Smooth muscle cell (in vitro differentiated cells): ENCODE measurements at regions not wholly inside any gene's neighbourhood (a gene's known extent, or its start where the extent isn't known, plus 50 kb on each side); places are given as distances from the start of the nearest gene placed in this dataset.

ENCODE experiments used
- DNase-seq: peaks from one replicate; lab custom pipeline; 2025; ENCODE audit not compliant: unreplicated experiment; lab: John Stamatoyannopoulos, UW
- H2AFZ ChIP-seq: fragments of 200-600 bp; sonication (generic); 2 replicates; pipeline ENCODE4 v1.6.0; 2016; ENCODE audit warnings: antibody characterized with exemption, low read depth, mild to moderate bottlenecking
- H3F3A ChIP-seq: fragments of 200-600 bp; sonication (generic); 2 replicates; pipeline ENCODE4 v1.6.0; 2017; ENCODE audit warnings: antibody characterized with exemption, low read depth
- H3K27ac ChIP-seq: fragments of 200-600 bp; sonication (generic); 2 replicates; pipeline ENCODE4 v1.5.1; 2016; ENCODE audit warnings: low read depth, mild to moderate bottlenecking
- H3K27me3 ChIP-seq: fragments of 200-600 bp; sonication (generic); 2 replicates; pipeline ENCODE4 v1.6.1; 2016; ENCODE audit warnings: low read depth, mild to moderate bottlenecking
- H3K36me3 ChIP-seq: fragments of 200-600 bp; sonication (generic); 2 replicates; pipeline ENCODE4 v1.5.1; 2016; ENCODE audit warnings: low read depth
- H3K4me1 ChIP-seq: fragments of 200-600 bp; sonication (generic); 2 replicates; pipeline ENCODE4 v1.5.1; 2016; ENCODE audit warnings: low read depth
- H3K4me2 ChIP-seq: fragments of 200-600 bp; sonication (generic); 2 replicates; pipeline ENCODE4 v1.6.0; 2016; ENCODE audit warnings: mild to moderate bottlenecking
- H3K4me3 ChIP-seq: fragments of 200-600 bp; sonication (generic); 2 replicates; pipeline ENCODE4 v1.5.1; 2016; ENCODE audit warnings: mild to moderate bottlenecking
- H3K79me2 ChIP-seq: fragments of 200-600 bp; sonication (generic); 2 replicates; pipeline ENCODE4 v1.6.0; 2016; ENCODE audit warnings: low read depth, mild to moderate bottlenecking
- H3K9ac ChIP-seq: fragments of 200-600 bp; sonication (generic); 2 replicates; pipeline ENCODE4 v1.6.0; 2016; ENCODE audit warnings: low read depth
- H3K9me3 ChIP-seq: fragments of 200-600 bp; sonication (generic); replicated peaks from 2 replicates; pipeline ENCODE4 v1.5.1; 2016; ENCODE audit warnings: low read depth
- H4K20me1 ChIP-seq: fragments of 200-600 bp; sonication (generic); 2 replicates; pipeline ENCODE4 v1.6.0; 2016; ENCODE audit warnings: low read depth
- WGBS: methylation state at CpG from one replicate; pipeline ENCODE4 v1.1.7; 2016; ENCODE audit warnings: low lambda C conversion rate; 5-methylcytosine and 5-hydroxymethylcytosine counted together
- TF ChIP-seq, protein P1 (sequence below): fragments of 200-600 bp; sonication (generic); IDR thresholded peaks from 2 replicates; pipeline ENCODE4 v1.5.1; 2017; ENCODE audit warnings: borderline replicate concordance, mild to moderate bottlenecking, antibody characterized with exemption; ENCODE audit not compliant: insufficient read depth, poor library complexity, severe bottlenecking

DNA sequence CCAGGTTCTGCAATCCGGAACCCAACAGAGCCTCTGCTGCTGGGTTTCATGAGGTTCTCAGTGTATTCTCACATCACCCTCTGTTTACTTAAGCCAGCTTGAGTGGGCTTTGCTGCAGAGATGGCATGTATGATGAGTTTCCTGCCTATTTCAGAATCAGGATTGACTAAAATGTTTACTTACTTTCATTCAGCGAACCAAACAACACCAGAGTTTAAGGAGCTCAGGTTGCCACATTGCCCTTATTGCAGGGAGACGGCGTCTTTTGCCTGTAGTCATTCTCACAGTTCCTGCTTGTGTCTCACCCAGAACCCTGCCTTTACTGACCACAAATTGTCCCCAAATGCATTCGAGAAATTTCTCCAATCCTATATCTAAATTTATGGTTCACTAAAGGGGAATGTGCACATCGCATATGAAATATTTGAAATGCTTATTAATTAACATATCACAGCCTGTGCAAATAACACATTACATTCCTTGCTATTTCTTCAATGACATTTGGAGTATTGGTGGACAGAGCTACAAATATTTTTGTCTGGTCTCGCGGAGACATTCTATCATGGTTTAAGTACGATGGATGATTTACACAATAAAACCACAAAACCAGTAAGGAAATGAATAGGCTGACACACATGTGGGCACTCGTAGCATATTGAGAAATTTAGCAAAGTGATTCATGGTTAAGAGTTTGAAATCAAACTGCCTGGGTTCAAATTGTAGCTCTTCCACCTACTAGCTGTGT is 377.2 kb upstream of the CFAP20DC start:
- Histone ChIP-seq H3K4me3 (no peak overlapping the region), H4K20me1 (no peaks in the 10 kb centered on the region), H2AFZ (no peak overlapping the region), H3K36me3 (no peaks in the 10 kb centered on the region), H3K4me2 (peak overlapping the region; percentile 2), H3K9ac (no peak overlapping the region), H3K27me3 (no peaks in the 10 kb centered on the region), H3K4me1 (peaks cover 3% of the 10 kb centered on the region), H3K79me2 (no peaks in the 10 kb centered on the region), H3K27ac (peak overlapping the region; percentile 91), H3K9me3 (no peaks in the 10 kb centered on the region), H3F3A (no peaks in the 10 kb centered on the region)
- TF ChIP-seq, protein P1, sequence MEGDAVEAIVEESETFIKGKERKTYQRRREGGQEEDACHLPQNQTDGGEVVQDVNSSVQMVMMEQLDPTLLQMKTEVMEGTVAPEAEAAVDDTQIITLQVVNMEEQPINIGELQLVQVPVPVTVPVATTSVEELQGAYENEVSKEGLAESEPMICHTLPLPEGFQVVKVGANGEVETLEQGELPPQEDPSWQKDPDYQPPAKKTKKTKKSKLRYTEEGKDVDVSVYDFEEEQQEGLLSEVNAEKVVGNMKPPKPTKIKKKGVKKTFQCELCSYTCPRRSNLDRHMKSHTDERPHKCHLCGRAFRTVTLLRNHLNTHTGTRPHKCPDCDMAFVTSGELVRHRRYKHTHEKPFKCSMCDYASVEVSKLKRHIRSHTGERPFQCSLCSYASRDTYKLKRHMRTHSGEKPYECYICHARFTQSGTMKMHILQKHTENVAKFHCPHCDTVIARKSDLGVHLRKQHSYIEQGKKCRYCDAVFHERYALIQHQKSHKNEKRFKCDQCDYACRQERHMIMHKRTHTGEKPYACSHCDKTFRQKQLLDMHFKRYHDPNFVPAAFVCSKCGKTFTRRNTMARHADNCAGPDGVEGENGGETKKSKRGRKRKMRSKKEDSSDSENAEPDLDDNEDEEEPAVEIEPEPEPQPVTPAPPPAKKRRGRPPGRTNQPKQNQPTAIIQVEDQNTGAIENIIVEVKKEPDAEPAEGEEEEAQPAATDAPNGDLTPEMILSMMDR, result no peak
- DNase-seq, result no peak
- 62% methylated on average over 10 of the region's 10 CpGs for WGBS

DNA sequence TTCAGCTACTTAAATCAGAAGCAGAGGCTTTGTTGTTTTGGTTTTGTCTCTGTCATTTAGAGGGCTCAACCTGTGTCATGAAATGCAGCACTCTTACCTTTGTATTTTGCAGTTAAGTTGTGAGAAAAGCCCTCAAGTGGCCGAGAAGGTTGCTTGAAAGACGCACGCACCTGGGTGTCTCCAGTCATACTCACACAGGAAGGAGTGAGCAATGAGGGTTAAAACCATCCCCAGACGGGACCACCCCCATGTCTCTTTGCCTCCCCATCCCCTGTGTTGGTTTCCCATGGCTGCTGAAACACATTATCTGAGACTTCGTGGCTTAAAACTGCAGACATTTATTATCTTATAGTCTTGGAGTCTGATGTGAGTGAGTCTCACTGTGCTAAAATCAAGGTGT is 376.1 kb upstream of the CFAP20DC start:
- H3K27me3 ChIP-seq, result no peaks in the 10 kb centered on the region
- H2AFZ ChIP-seq, result no peak overlapping the region
- H3K79me2 ChIP-seq, result no peaks in the 10 kb centered on the region
- no peaks in the 10 kb centered on the region for H3F3A ChIP-seq
- H3K27ac ChIP-seq, result peak overlapping the region; percentile 91
- H3K4me1 ChIP-seq, result peaks cover 3% of the 10 kb centered on the region
- TF ChIP-seq, protein P1, result no peak
- 76% methylated on average over 5 of the region's 5 CpGs for WGBS
- DNase-seq, result no peak
- peak overlapping the region; percentile 83 for H3K9ac ChIP-seq
- H3K4me3 ChIP-seq, result no peak overlapping the region
- no peaks in the 10 kb centered on the region for H4K20me1 ChIP-seq
- no peaks in the 10 kb centered on the region for H3K36me3 ChIP-seq
- H3K9me3 ChIP-seq, result no peaks in the 10 kb centered on the region
- H3K4me2 ChIP-seq, result peak overlapping the region; percentile 32

DNA sequence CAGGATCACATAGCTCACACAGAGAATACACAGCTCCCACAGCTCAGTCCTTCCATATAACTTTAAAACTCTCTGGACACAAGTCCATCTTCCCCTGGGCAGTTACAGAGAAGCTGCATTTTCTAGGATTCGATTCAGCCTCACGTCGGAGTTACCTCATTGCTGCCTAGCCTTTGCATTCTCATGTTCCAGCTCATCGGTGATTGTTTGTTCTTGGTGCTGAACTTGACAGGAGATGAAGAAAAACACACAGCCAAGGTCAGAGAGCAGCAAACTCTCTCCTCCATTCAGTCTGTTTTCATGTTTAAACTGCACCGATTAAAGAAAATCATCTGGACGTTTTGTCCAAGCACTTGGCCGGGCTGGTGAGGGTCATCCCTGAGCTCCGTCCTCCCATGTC is 375.5 kb upstream of the CFAP20DC start:
- Histone ChIP-seq H3K4me2 (peak overlapping the region; percentile 32), H3K9me3 (no peaks in the 10 kb centered on the region), H3K27me3 (no peaks in the 10 kb centered on the region), H2AFZ (peak overlapping the region; percentile 36), H3K4me3 (no peak overlapping the region), H3K36me3 (no peaks in the 10 kb centered on the region), H3K79me2 (no peaks in the 10 kb centered on the region), H4K20me1 (no peaks in the 10 kb centered on the region), H3K4me1 (peaks cover 3% of the 10 kb centered on the region), H3K9ac (peak overlapping the region; percentile 83), H3F3A (no peaks in the 10 kb centered on the region), H3K27ac (peak overlapping the region; percentile 91)
- DNase-seq, result no peak
- TF ChIP-seq, protein P1, result no peak
- 19% methylated on average over 8 of the region's 8 CpGs for WGBS
